Left ventricle myocardium inferior (tissue), 1 donor: ENCODE measurements at regions not wholly inside any gene's neighbourhood (a gene's known extent, or its start where the extent isn't known, plus 50 kb on each side); places are given as distances from the start of the nearest gene placed in this dataset.

Experiments
- DNase-seq: peaks from one replicate; pipeline ENCODE4 v3.0.0-alpha.2; 2020
- H3K27ac ChIP-seq: fragments of 200-600 bp; replicated peaks from 2 replicates; pipeline ENCODE4 v1.8.0; 2021
- H3K27me3 ChIP-seq: fragments of 200-600 bp; 2 replicates; pipeline ENCODE4 v1.8.0; 2021; ENCODE audit warnings: low read depth
- H3K36me3 ChIP-seq: fragments of 200-600 bp; 2 replicates; pipeline ENCODE4 v1.8.0; 2021
- H3K4me1 ChIP-seq: fragments of 200-600 bp; 2 replicates; pipeline ENCODE4 v1.8.0; 2021
- H3K4me3 ChIP-seq: fragments of 200-600 bp; 2 replicates; pipeline ENCODE4 v1.8.0; 2021; ENCODE audit warnings: mild to moderate bottlenecking, moderate library complexity
- H3K9me3 ChIP-seq: fragments of 200-600 bp; replicated peaks from 2 replicates; pipeline ENCODE4 v1.8.0; 2021
- CTCF ChIP-seq: fragments of 200-600 bp; IDR thresholded peaks from 2 replicates; pipeline ENCODE4 v1.8.0; 2021; ENCODE audit warnings: antibody characterized with exemption, mild to moderate bottlenecking, borderline replicate concordance
- intact Hi-C: fragments of 100-400 bp; cut with micrococcal nuclease; formaldehyde crosslinking; loops from one replicate; pipeline ENCODE4 v1.11.0; 2022
- donor health status: DM: no; HTN: yes; CAD: no; lungs with severe emphysema.

GRCh38 chr1:67571901-67572593, 113.0 kb upstream of the GADD45A start:
- no peak overlapping the region for H3K4me3 ChIP-seq

GRCh38 chr1:67572594-67573221, 112.3 kb upstream of the GADD45A start:
- Histone ChIP-seq H3K27ac (peak overlapping the region; percentile 59), H3K4me3 (no peak overlapping the region), H3K9me3 (no peaks in the 10 kb centered on the region), H3K4me1 (peaks cover 36% of the 10 kb centered on the region), H3K27me3 (no peaks in the 10 kb centered on the region), H3K36me3 (no peaks in the 10 kb centered on the region)
- no peak for TF ChIP-seq CTCF
- DNase-seq = peak; percentile 53
- intact Hi-C loops = no loop called here

More at GRCh38 chr1:67571901-67572593, 113.0 kb upstream of the GADD45A start:
- Histone ChIP-seq H3K4me1 (peaks cover 36% of the 10 kb centered on the region), H3K36me3 (no peaks in the 10 kb centered on the region), H3K27ac (peak overlapping the region; percentile 59), H3K27me3 (no peaks in the 10 kb centered on the region), H3K9me3 (no peaks in the 10 kb centered on the region)
- DNase-seq = no peak
- TF ChIP-seq CTCF = no peak
- intact Hi-C loops = no loop called here

GRCh38 chr1:67573311-67573872, 111.6 kb upstream of the GADD45A start:
- Histone ChIP-seq H3K27ac (peak overlapping the region; percentile 59), H3K27me3 (no peaks in the 10 kb centered on the region), H3K36me3 (no peaks in the 10 kb centered on the region), H3K4me3 (no peak overlapping the region), H3K9me3 (no peaks in the 10 kb centered on the region), H3K4me1 (peaks cover 38% of the 10 kb centered on the region)
- no peak for TF ChIP-seq CTCF
- DNase-seq = no peak
- intact Hi-C loops = no loop called here

- Histone ChIP-seq H3K36me3 (no peaks in the 10 kb centered on the region), H3K4me1 (peaks cover 43% of the 10 kb centered on the region), H3K27me3 (no peaks in the 10 kb centered on the region), H3K4me3 (no peak overlapping the region), H3K27ac (no peak overlapping the region), H3K9me3 (no peaks in the 10 kb centered on the region)
- intact Hi-C loops = no loop called here
- no peak for TF ChIP-seq CTCF
- DNase-seq = no peak
Measured at GRCh38 chr1:67574221-67574620, 110.8 kb upstream of the GADD45A start.

- TF ChIP-seq CTCF = no peak
- Histone ChIP-seq H3K9me3 (no peaks in the 10 kb centered on the region), H3K4me3 (no peak overlapping the region), H3K27ac (no peak overlapping the region), H3K36me3 (no peaks in the 10 kb centered on the region), H3K4me1 (peaks cover 35% of the 10 kb centered on the region), H3K27me3 (no peaks in the 10 kb centered on the region)
- DNase-seq = no peak
- intact Hi-C loops = no loop called here
Measured at GRCh38 chr1:67575861-67576260, 109.1 kb upstream of the GADD45A start.
